DOHH2 (cell line): ENCODE measurements at regions not wholly inside any gene's neighbourhood (a gene's known extent, or its start where the extent isn't known, plus 50 kb on each side); places are given as distances from the start of the nearest gene placed in this dataset.

Experiments
- H3F3A ChIP-seq: fragments of 200-600 bp; sonication (generic), shearing (Covaris generic); 2 replicates; pipeline ENCODE4 v1.6.0; 2016; ENCODE audit warnings: antibody characterized with exemption, mild to moderate bottlenecking; ENCODE audit not compliant: control insufficient read depth, insufficient read depth
- H3K27ac ChIP-seq: fragments of 200-600 bp; sonication (generic); 2 replicates; pipeline ENCODE4 v1.5.1; 2014; ENCODE audit warnings: low read depth, mild to moderate bottlenecking, low read length, moderate library complexity
- H3K27me3 ChIP-seq: fragments of 200-600 bp; sonication (generic); 2 replicates; pipeline ENCODE4 v1.6.1; 2014; ENCODE audit warnings: mild to moderate bottlenecking, low read length, mixed read lengths; ENCODE audit not compliant: control insufficient read depth
- H3K36me3 ChIP-seq: fragments of 200-600 bp; sonication (generic); 2 replicates; pipeline ENCODE4 v1.6.1; 2014; ENCODE audit warnings: mild to moderate bottlenecking, low read length, moderate library complexity, mixed read lengths; ENCODE audit not compliant: control insufficient read depth
- H3K4me1 ChIP-seq: fragments of 200-600 bp; sonication (generic); 2 replicates; pipeline ENCODE4 v1.6.1; 2014; ENCODE audit warnings: mild to moderate bottlenecking, low read length, mixed read lengths; ENCODE audit not compliant: control insufficient read depth
- H3K4me2 ChIP-seq: fragments of 200-600 bp; sonication (generic); 2 replicates; pipeline ENCODE4 v1.6.0; 2014; ENCODE audit warnings: mild to moderate bottlenecking, low read length, moderate library complexity
- H3K4me3 ChIP-seq: fragments of 200-600 bp; sonication (generic); 2 replicates; pipeline ENCODE4 v1.5.1; 2014; ENCODE audit warnings: mild to moderate bottlenecking, low read length, mixed read lengths
- H3K79me2 ChIP-seq: fragments of 200-600 bp; sonication (generic); 2 replicates; pipeline ENCODE4 v1.6.1; 2014; ENCODE audit warnings: mild to moderate bottlenecking, low read length, mixed read lengths; ENCODE audit not compliant: control insufficient read depth
- H3K9me2 ChIP-seq: fragments of 200-600 bp; sonication (generic); replicated peaks from 2 replicates; pipeline ENCODE4 v1.6.1; 2014; ENCODE audit warnings: mild to moderate bottlenecking, low read length, mixed read lengths; ENCODE audit not compliant: control insufficient read depth
- H3K9me3 ChIP-seq: fragments of 200-600 bp; sonication (generic); 2 replicates; pipeline ENCODE4 v1.6.1; 2014; ENCODE audit warnings: antibody characterized with exemption, low read length, mixed read lengths; ENCODE audit not compliant: control insufficient read depth, insufficient read depth
- H4K20me1 ChIP-seq: fragments of 200-600 bp; sonication (generic); 2 replicates; pipeline ENCODE4 v1.6.0; 2014; ENCODE audit warnings: low read depth, mild to moderate bottlenecking, antibody characterized with exemption, low read length, moderate library complexity; ENCODE audit not compliant: control insufficient read depth, insufficient read depth
- EZH2phosphoT487 ChIP-seq: fragments of 200-600 bp; sonication (generic); IDR thresholded peaks from 2 replicates; pipeline ENCODE4 v1.6.1; 2017; ENCODE audit warnings: borderline replicate concordance, mild to moderate bottlenecking, antibody characterized with exemption, low read length, moderate library complexity, mixed read lengths
- TF ChIP-seq, protein P1 (sequence below): fragments of 200-600 bp; sonication (generic); IDR thresholded peaks from one replicate; pipeline ENCODE4 v1.5.1; 2014; ENCODE audit warnings: antibody characterized with exemption, mild to moderate bottlenecking, low read depth, low read length; ENCODE audit not compliant: poor library complexity, severe bottlenecking

- H3K9me2 ChIP-seq = no peaks in the 10 kb centered on the region
- H4K20me1 ChIP-seq = no peaks in the 10 kb centered on the region
- H3F3A ChIP-seq = no peaks in the 10 kb centered on the region
- H3K27ac ChIP-seq = no peak overlapping the region
- H3K4me3 ChIP-seq = peak overlapping the region; percentile 20
- H3K4me2 ChIP-seq = peak overlapping the region; percentile 48
- H3K79me2 ChIP-seq = no peaks in the 10 kb centered on the region
- no peaks in the 10 kb centered on the region for H3K9me3 ChIP-seq
- no peaks in the 10 kb centered on the region for H3K36me3 ChIP-seq
- no peaks in the 10 kb centered on the region for H3K27me3 ChIP-seq
- TF ChIP-seq, protein P1, sequence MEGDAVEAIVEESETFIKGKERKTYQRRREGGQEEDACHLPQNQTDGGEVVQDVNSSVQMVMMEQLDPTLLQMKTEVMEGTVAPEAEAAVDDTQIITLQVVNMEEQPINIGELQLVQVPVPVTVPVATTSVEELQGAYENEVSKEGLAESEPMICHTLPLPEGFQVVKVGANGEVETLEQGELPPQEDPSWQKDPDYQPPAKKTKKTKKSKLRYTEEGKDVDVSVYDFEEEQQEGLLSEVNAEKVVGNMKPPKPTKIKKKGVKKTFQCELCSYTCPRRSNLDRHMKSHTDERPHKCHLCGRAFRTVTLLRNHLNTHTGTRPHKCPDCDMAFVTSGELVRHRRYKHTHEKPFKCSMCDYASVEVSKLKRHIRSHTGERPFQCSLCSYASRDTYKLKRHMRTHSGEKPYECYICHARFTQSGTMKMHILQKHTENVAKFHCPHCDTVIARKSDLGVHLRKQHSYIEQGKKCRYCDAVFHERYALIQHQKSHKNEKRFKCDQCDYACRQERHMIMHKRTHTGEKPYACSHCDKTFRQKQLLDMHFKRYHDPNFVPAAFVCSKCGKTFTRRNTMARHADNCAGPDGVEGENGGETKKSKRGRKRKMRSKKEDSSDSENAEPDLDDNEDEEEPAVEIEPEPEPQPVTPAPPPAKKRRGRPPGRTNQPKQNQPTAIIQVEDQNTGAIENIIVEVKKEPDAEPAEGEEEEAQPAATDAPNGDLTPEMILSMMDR = no peak
- TF ChIP-seq EZH2phosphoT487 = no peak
- peaks cover 24% of the 10 kb centered on the region for H3K4me1 ChIP-seq
Observed at GRCh38 chr12:92075425-92075914, 70.2 kb downstream of the BTG1 start.

DNA sequence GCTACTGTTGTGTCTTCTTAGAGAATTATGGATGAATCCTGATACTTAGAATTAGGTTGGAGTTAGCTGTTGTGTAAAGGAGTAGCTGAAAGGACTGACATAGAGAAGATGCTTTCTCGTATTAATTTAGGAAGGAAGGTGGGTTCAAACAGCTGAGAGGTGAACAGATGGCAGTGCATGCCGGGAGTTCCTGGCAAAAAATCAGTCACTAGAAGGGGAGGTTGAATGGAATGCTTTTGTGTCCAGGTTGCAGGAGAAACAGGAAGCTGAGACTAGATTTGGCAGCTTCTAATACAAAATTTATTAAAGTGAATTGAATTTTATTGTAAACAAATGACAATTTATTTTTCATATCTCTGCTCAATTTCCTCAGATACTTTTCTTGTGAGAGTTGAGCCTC is 70.8 kb downstream of the BTG1 start:
- no peaks in the 10 kb centered on the region for H3K79me2 ChIP-seq
- no peaks in the 10 kb centered on the region for H3K9me3 ChIP-seq
- peaks cover 24% of the 10 kb centered on the region for H3K4me1 ChIP-seq
- H3K36me3 ChIP-seq = no peaks in the 10 kb centered on the region
- H3K27ac ChIP-seq = no peak overlapping the region
- no peaks in the 10 kb centered on the region for H3K9me2 ChIP-seq
- no peaks in the 10 kb centered on the region for H3K27me3 ChIP-seq
- no peak for TF ChIP-seq EZH2phosphoT487
- TF ChIP-seq, protein P1 = no peak
- H3F3A ChIP-seq = no peaks in the 10 kb centered on the region
- H3K4me3 ChIP-seq = no peak overlapping the region
- H3K4me2 ChIP-seq = no peak overlapping the region
- no peaks in the 10 kb centered on the region for H4K20me1 ChIP-seq

GRCh38 chr12:92073094-92073493 is 72.6 kb downstream of the BTG1 start:
- no peaks in the 10 kb centered on the region for H3K9me3 ChIP-seq
- H3K4me1 ChIP-seq = peaks cover 24% of the 10 kb centered on the region
- H3K27ac ChIP-seq = no peak overlapping the region
- H3K9me2 ChIP-seq = no peaks in the 10 kb centered on the region
- H3F3A ChIP-seq = no peaks in the 10 kb centered on the region
- H3K79me2 ChIP-seq = no peaks in the 10 kb centered on the region
- no peak overlapping the region for H3K4me2 ChIP-seq
- H3K36me3 ChIP-seq = no peaks in the 10 kb centered on the region
- no peak overlapping the region for H3K4me3 ChIP-seq
- TF ChIP-seq, protein P1 = no peak
- TF ChIP-seq EZH2phosphoT487 = no peak
- H4K20me1 ChIP-seq = no peaks in the 10 kb centered on the region
- no peaks in the 10 kb centered on the region for H3K27me3 ChIP-seq

DNA sequence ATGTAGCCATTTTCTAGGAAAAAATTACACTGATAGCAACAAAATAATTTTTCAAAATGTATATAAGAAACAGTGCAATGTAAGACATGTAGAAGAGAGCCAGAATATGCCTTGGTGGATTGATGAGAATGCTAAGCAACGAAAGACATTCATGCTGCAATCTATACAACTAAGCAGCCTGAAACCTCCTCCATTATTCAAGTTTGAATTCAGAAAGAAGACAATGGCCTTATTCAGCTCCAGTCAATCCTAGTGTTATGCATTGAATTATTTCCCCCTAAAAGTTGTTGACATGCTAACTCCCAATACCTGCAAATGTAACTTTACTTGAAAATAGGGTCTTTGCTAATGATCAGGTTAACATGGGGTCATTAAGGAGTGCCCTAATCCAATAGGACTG is 73.5 kb downstream of the BTG1 start:
- Histone ChIP-seq H3K36me3 (no peaks in the 10 kb centered on the region), H3K9me2 (no peaks in the 10 kb centered on the region), H3K4me1 (peaks cover 24% of the 10 kb centered on the region), H3F3A (no peaks in the 10 kb centered on the region), H3K27me3 (no peaks in the 10 kb centered on the region), H3K79me2 (no peaks in the 10 kb centered on the region), H4K20me1 (no peaks in the 10 kb centered on the region), H3K9me3 (no peaks in the 10 kb centered on the region), H3K27ac (no peak overlapping the region), H3K4me2 (no peak overlapping the region), H3K4me3 (no peak overlapping the region)
- TF ChIP-seq, protein P1 = no peak
- TF ChIP-seq EZH2phosphoT487 = no peak
